Neutrophil (primary cell): ENCODE measurements at regions not wholly inside any gene's neighbourhood (a gene's known extent, or its start where the extent isn't known, plus 50 kb on each side); places are given as distances from the start of the nearest gene placed in this dataset.

ENCODE experiments used
- H3K27ac ChIP-seq: fragments of 200-600 bp; sonication (generic); 2 replicates; pipeline ENCODE4 v1.5.1; 2016; ENCODE audit warnings: mild to moderate bottlenecking, moderate library complexity
- H3K27me3 ChIP-seq: fragments of 200-600 bp; sonication (generic); 2 replicates; pipeline ENCODE4 v1.6.0; 2016; ENCODE audit warnings: mild to moderate bottlenecking
- H3K36me3 ChIP-seq: fragments of 200-600 bp; sonication (generic); 2 replicates; pipeline ENCODE4 v1.5.1; 2017
- H3K4me1 ChIP-seq, 2 experiments: fragments of 200-600 bp in 1 of 2; sonication (generic) in 1 of 2; 1 replicate in 1 of 2; 2 replicates in 1 of 2; pipeline versions ENCODE4 v1.5.1 to v1.6.1; 2013 to 2016; ENCODE audit warnings: low read depth in 1 of 2, low read length in 1 of 2, mild to moderate bottlenecking in 1 of 2, moderate library complexity in 1 of 2; ENCODE audit not compliant: control insufficient read depth in 1 of 2, insufficient read depth in 1 of 2
- H3K4me3 ChIP-seq, 2 experiments: fragments of 200-600 bp in 1 of 2; sonication (generic) in 1 of 2; 1 replicate in 1 of 2; 2 replicates in 1 of 2; pipeline ENCODE4 v1.5.1; 2013 to 2016; ENCODE audit warnings: low read depth in 1 of 2, low read length in 1 of 2, mild to moderate bottlenecking in 1 of 2, moderate library complexity in 1 of 2
- H3K9me3 ChIP-seq: fragments of 200-600 bp; sonication (generic); 2 replicates; pipeline ENCODE4 v1.5.1; 2016
- TF ChIP-seq, protein P1 (sequence below): fragments of 200-600 bp; sonication (generic); IDR thresholded peaks from 2 replicates; pipeline ENCODE4 v1.5.1; 2016; ENCODE audit warnings: antibody characterized with exemption

DNA sequence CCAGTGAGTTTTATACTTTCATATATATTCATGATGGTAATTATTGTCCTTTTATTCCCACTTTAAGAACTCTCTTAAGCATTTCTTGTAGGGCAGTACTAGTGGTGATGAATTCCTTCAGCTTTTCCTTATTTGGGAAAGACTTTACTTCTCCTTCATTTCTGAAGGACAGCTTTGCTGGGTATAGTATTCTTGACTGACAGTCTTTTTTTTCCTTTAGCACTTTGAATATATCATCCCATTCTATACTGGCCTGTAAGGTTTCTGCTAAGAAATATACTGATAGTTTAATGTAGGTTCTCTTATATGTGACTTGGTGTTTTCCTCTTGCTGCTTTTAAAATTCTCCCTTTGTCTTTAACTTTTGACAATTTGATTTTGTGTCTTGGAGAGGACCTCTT, 109.0 kb upstream of the FSTL4 start:
- TF ChIP-seq, protein P1, sequence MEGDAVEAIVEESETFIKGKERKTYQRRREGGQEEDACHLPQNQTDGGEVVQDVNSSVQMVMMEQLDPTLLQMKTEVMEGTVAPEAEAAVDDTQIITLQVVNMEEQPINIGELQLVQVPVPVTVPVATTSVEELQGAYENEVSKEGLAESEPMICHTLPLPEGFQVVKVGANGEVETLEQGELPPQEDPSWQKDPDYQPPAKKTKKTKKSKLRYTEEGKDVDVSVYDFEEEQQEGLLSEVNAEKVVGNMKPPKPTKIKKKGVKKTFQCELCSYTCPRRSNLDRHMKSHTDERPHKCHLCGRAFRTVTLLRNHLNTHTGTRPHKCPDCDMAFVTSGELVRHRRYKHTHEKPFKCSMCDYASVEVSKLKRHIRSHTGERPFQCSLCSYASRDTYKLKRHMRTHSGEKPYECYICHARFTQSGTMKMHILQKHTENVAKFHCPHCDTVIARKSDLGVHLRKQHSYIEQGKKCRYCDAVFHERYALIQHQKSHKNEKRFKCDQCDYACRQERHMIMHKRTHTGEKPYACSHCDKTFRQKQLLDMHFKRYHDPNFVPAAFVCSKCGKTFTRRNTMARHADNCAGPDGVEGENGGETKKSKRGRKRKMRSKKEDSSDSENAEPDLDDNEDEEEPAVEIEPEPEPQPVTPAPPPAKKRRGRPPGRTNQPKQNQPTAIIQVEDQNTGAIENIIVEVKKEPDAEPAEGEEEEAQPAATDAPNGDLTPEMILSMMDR = no peak
- H3K4me1 ChIP-seq = no peaks in the 10 kb centered on the region
- peaks cover 11% of the 10 kb centered on the region for H3K27me3 ChIP-seq
- H3K4me3 ChIP-seq = no peak overlapping the region
- no peaks in the 10 kb centered on the region for H3K36me3 ChIP-seq
- H3K27ac ChIP-seq = no peak overlapping the region
- peaks cover 5% of the 10 kb centered on the region for H3K9me3 ChIP-seq

DNA sequence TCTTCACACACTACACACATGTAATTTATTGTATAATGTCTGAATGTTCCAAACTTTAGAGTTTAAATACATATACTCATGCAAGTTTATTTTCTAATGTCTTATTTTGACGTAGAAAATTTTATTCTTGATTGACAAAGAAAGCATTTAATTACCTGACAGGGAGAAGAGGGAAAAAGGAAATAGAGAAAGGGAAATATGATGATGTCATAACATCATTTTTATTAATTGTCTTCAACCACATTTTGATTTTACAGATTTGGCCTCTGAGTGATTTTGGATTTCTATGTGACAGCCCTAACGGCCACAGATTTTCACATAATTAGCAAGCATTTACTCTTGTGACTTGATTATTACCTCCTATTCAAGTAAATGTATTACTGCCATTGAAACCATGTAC, 106.1 kb upstream of the FSTL4 start:
- peaks cover 7% of the 10 kb centered on the region for H3K27me3 ChIP-seq
- no peaks in the 10 kb centered on the region for H3K36me3 ChIP-seq
- H3K27ac ChIP-seq = no peak overlapping the region
- H3K9me3 ChIP-seq = peaks cover 5% of the 10 kb centered on the region
- H3K4me1 ChIP-seq = no peaks in the 10 kb centered on the region
- TF ChIP-seq, protein P1 = no peak
- no peak overlapping the region for H3K4me3 ChIP-seq

DNA sequence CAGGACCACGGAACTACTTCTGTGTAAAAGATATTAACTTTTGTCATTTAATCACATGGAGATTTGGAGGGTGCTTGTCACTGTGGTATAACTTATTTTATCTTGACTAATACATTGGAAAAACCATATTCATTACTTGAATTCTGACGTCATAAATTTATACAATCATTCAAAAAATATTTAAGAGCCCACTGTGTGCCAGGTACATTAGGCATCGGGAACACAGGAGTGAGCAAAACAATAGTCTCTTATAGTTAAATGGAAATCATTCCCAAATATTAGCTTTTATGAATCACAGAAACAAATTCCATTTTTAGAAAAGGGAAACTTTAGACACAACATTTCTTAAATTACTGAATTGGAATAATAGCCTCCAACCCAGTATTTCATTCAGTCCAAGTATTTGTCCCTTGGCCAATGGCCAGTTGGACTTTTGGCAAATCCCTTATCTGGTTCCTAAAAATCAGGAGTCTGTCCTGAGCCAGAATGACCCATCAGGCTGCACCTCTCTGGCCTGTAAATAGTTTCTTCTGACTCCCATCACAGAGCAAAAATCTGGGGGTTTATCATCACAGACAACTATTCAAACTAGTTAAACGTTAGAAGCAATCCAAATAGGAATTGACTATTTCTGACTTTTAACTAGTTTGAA, 104.3 kb upstream of the FSTL4 start:
- no peaks in the 10 kb centered on the region for H3K9me3 ChIP-seq
- H3K36me3 ChIP-seq = no peaks in the 10 kb centered on the region
- H3K4me1 ChIP-seq = no peaks in the 10 kb centered on the region
- H3K27ac ChIP-seq = no peak overlapping the region
- TF ChIP-seq, protein P1 = no peak
- peaks cover 7% of the 10 kb centered on the region for H3K27me3 ChIP-seq
- H3K4me3 ChIP-seq = no peak overlapping the region

DNA sequence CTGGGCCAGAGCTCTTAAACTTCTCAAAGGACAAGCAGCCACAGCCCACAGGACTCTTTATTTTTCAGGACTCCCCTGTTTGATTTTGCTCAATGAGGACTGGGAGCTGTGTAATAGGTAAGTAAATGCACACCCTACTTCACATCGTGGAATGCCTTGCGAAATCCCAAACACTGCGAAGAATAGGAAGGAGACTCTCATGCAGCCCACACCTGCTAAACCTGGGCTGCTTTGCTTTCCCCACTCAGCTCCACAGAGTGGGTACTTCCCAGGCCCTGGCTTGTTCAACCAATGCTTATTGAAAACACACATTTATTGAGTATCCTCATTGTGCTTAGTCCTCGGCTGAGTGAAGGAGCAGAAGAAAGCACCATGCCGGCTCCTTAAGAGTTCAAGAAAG, 103.3 kb upstream of the FSTL4 start:
- Histone ChIP-seq H3K27ac (no peak overlapping the region), H3K27me3 (peaks cover 7% of the 10 kb centered on the region), H3K36me3 (no peaks in the 10 kb centered on the region), H3K4me1 (no peaks in the 10 kb centered on the region), H3K4me3 (no peak overlapping the region), H3K9me3 (no peaks in the 10 kb centered on the region)
- TF ChIP-seq, protein P1 = no peak

DNA sequence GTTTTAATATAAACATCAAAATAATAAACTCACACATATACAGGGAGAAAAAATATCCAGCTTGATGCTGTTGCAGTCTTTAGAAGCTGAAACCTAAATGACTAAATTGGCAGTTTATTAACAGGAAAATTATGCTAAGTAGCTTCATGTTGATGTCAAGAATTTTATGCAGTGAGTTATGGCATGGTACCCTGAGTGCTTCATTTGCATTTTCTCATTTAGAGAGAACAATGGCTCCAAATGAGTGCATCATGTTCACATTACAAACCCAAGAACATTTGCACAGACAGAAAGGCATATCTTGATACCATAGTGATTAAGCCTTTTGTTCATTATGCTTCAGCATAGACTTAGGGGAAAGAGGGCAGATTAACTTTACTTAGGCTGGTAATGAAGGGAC, 102.9 kb upstream of the FSTL4 start:
- Histone ChIP-seq H3K36me3 (no peaks in the 10 kb centered on the region), H3K4me1 (no peaks in the 10 kb centered on the region), H3K27ac (no peak overlapping the region), H3K9me3 (no peaks in the 10 kb centered on the region), H3K27me3 (peaks cover 7% of the 10 kb centered on the region), H3K4me3 (no peak overlapping the region)
- TF ChIP-seq, protein P1 = no peak
